ENCODE measurements at regions not wholly inside any gene's neighbourhood (a gene's known extent, or its start where the extent isn't known, plus 50 kb on each side); places are given as distances from the start of the nearest gene placed in this dataset.
"Not testable (repeated sequence)": the region's sequence is repeated elsewhere in the genome, so short reads cannot be mapped to it uniquely, and the experiment has no call there.

GRCh38 chr7:93658163-93658562, 83.6 kb upstream of the CALCR start:
- TF ChIP-seq GABPB1 (CRISPR knock-in tag; IDR thresholded peaks at IDR 0.05); CTCF (CRISPR knock-in tag; IDR thresholded peaks at IDR 0.05); PHF5A (CRISPR knock-in tag; IDR thresholded peaks at IDR 0.05; ENCODE audit: low read depth, unreplicated experiment); REXO4 (CRISPR knock-in tag; IDR thresholded peaks at IDR 0.05; ENCODE audit: borderline replicate concordance); CAMTA2 (CRISPR knock-in tag; IDR thresholded peaks at IDR 0.05; ENCODE audit: borderline replicate concordance); ZEB1 (IDR thresholded peaks at IDR 0.05; ENCODE audit: insufficient replicate concordance, low read depth): not testable (repeated sequence)
- TF ChIP-seq, protein P1, sequence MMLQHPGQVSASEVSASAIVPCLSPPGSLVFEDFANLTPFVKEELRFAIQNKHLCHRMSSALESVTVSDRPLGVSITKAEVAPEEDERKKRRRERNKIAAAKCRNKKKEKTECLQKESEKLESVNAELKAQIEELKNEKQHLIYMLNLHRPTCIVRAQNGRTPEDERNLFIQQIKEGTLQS (CRISPR knock-in tag; IDR thresholded peaks at IDR 0.05), result not testable (repeated sequence)

All from HepG2 (cell line).